DMS 273 (cell line): ENCODE measurements at regions not wholly inside any gene's neighbourhood (a gene's known extent, or its start where the extent isn't known, plus 50 kb on each side); places are given as distances from the start of the nearest gene placed in this dataset.

Experiments used
- DNase-seq: peaks from one replicate; lab custom pipeline; 2025; ENCODE audit not compliant: unreplicated experiment; lab: John Stamatoyannopoulos, UW

- no peak for DNase-seq
Observed at GRCh38 chrX:79300856-79301255, 66.3 kb downstream of the ITM2A start.

- no peak for DNase-seq
Observed at GRCh38 chrX:79290596-79290995, 76.5 kb downstream of the ITM2A start.

GRCh38 chrX:79288733-79289132 is 78.4 kb downstream of the ITM2A start:
- DNase-seq, result no peak

GRCh38 chrX:79287724-79288123 is 79.4 kb downstream of the ITM2A start:
- no peak for DNase-seq

GRCh38 chrX:79281775-79282174 is 85.4 kb downstream of the ITM2A start:
- no peak for DNase-seq

GRCh38 chrX:79270401-79270800 is 96.7 kb downstream of the ITM2A start:
- DNase-seq, result peak; percentile 27

- DNase-seq, result no peak
Observed at GRCh38 chrX:79268788-79269187, 98.3 kb downstream of the ITM2A start.

GRCh38 chrX:79266702-79267101 is 100.4 kb downstream of the ITM2A start:
- no peak for DNase-seq

GRCh38 chrX:79263550-79263949 is 103.6 kb downstream of the ITM2A start:
- no peak for DNase-seq

GRCh38 chrX:79259073-79259689 is 108.0 kb downstream of the ITM2A start:
- no peak for DNase-seq

GRCh38 chrX:79243691-79244090 is 99.2 kb downstream of the GPR174 start:
- no peak for DNase-seq

- no peak for DNase-seq
Observed at GRCh38 chrX:79235899-79236298, 91.4 kb downstream of the GPR174 start.

GRCh38 chrX:79231662-79232061 is 87.2 kb downstream of the GPR174 start:
- DNase-seq, result no peak
